OCI-LY3 (cell line): ENCODE measurements at regions not wholly inside any gene's neighbourhood (a gene's known extent, or its start where the extent isn't known, plus 50 kb on each side); places are given as distances from the start of the nearest gene placed in this dataset.

Experiments used
- CTCF ChIP-seq: fragments of 200-600, 300-600 bp; sonication (generic); IDR thresholded peaks from 2 replicates; pipeline ENCODE4 v1.5.1; 2014; ENCODE audit warnings: antibody characterized with exemption, low read length, low read depth
- EZH2phosphoT487 ChIP-seq: fragments of 200-600 bp; shearing (Covaris generic); IDR thresholded peaks from 2 replicates; pipeline ENCODE4 v1.6.1; 2018; ENCODE audit warnings: antibody characterized with exemption, mixed run types, low read depth

- TF ChIP-seq CTCF: 0 out of 2 replicates have a peak, but pooled peaks have one; percentile 11
- no peak for TF ChIP-seq EZH2phosphoT487
Measured at GRCh38 chr11:13834463-13834862, 128.1 kb upstream of the SPON1 start.
